Colonic mucosa (tissue), 4 donors: ENCODE measurements at regions not wholly inside any gene's neighbourhood (a gene's known extent, or its start where the extent isn't known, plus 50 kb on each side); places are given as distances from the start of the nearest gene placed in this dataset.
"Not testable (repeated sequence)": the region's sequence is repeated elsewhere in the genome, so short reads cannot be mapped to it uniquely, and the experiment has no call there.

Experiments used
- DNase-seq: peaks from one replicate; pipeline ENCODE4 v3.0.0-alpha.2; 2020
- H3K27ac ChIP-seq: fragments of 200-600 bp; one replicate; pipeline ENCODE4 v1.8.0; 2021
- H3K27me3 ChIP-seq: fragments of 200-600 bp; one replicate; pipeline ENCODE4 v1.8.0; 2021
- H3K36me3 ChIP-seq: fragments of 200-600 bp; one replicate; pipeline ENCODE4 v1.8.0; 2021
- H3K4me1 ChIP-seq: fragments of 200-600 bp; one replicate; pipeline ENCODE4 v1.8.0; 2021; ENCODE audit warnings: mild to moderate bottlenecking
- H3K4me3 ChIP-seq: fragments of 200-600 bp; one replicate; pipeline ENCODE4 v1.8.0; 2021
- H3K9ac ChIP-seq, 2 donors: one replicate each; pipeline ENCODE4 v1.7.0; 2013; ENCODE audit warnings: control low read depth in 2 of 2, low read depth in 2 of 2, low read length in 2 of 2
- H3K9me3 ChIP-seq: fragments of 200-600 bp; one replicate; pipeline ENCODE4 v1.8.0; 2021
- intact Hi-C: fragments of 100-400 bp; cut with DNase I; formaldehyde crosslinking; loops from one replicate; pipeline ENCODE4 v1.14.1; 2022
- TF ChIP-seq, protein P1 (sequence below): fragments of 200-600 bp; IDR thresholded peaks from one replicate; pipeline ENCODE4 v1.8.0; 2022; ENCODE audit warnings: antibody characterized with exemption, mild to moderate bottlenecking
- donor health status: healthy.
- donor health status: DM: no; HTN: no; CAD: no.
- donor health status: DM: no; HTN: no; CAD: no.

DNA sequence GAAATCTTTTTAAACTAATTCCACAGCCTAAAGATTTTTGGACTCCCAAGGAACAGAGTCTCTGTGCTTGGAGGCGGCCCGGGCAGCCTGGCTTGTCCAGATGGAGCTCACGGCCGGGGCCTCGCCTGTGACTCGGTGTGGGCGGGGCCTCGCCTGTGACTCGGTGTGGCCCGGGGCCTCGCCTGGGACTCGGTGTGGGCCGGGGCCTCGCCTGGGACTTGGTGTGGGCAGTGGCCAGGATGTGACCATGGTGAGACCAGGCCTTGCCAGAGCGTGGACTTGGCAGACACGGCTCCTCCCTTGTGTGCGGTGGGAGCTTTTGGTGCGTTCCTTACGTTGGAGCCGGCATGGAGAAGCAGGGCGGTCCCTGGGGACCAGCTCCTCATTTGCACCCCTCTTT, 92.3 kb downstream of the METRNL start:
- DNase-seq: peak; percentile 15
- Histone ChIP-seq H3K27me3 (no peaks in the 10 kb centered on the region), H3K9me3 (no peaks in the 10 kb centered on the region), H3K27ac (no peak overlapping the region), H3K4me3 (no peak overlapping the region), H3K36me3 (no peaks in the 10 kb centered on the region), H3K9ac (no peak overlapping the region), H3K4me1 (no peaks in the 10 kb centered on the region)
- TF ChIP-seq, protein P1, sequence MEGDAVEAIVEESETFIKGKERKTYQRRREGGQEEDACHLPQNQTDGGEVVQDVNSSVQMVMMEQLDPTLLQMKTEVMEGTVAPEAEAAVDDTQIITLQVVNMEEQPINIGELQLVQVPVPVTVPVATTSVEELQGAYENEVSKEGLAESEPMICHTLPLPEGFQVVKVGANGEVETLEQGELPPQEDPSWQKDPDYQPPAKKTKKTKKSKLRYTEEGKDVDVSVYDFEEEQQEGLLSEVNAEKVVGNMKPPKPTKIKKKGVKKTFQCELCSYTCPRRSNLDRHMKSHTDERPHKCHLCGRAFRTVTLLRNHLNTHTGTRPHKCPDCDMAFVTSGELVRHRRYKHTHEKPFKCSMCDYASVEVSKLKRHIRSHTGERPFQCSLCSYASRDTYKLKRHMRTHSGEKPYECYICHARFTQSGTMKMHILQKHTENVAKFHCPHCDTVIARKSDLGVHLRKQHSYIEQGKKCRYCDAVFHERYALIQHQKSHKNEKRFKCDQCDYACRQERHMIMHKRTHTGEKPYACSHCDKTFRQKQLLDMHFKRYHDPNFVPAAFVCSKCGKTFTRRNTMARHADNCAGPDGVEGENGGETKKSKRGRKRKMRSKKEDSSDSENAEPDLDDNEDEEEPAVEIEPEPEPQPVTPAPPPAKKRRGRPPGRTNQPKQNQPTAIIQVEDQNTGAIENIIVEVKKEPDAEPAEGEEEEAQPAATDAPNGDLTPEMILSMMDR: no peak
- intact Hi-C loops: no loop called here

DNA sequence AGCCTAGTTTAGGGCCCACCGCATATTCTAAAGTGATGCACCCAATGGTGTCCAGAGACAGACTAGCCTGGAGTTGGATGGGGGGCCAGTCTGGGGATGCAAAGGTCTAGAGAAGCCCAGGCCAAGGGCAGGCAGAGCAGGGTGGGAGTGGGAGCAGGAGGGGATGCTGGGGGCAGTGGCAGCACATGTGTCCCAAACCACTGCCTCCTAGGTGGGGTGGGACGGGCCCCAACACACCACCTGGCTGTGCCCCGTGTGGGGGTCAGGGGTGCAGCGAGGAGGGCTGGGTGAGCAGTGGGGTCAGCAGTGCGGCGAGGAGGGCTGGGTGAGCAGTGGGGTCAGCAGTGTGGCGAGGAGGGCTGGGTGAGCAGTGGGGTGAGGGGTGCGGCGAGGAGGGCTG, 92.7 kb downstream of the METRNL start:
- H3K9ac ChIP-seq, H3K4me1 ChIP-seq, H3K4me3 ChIP-seq, intact Hi-C loops, DNase-seq, H3K27ac ChIP-seq, H3K27me3 ChIP-seq, H3K36me3 ChIP-seq, H3K9me3 ChIP-seq: not testable (repeated sequence)

DNA sequence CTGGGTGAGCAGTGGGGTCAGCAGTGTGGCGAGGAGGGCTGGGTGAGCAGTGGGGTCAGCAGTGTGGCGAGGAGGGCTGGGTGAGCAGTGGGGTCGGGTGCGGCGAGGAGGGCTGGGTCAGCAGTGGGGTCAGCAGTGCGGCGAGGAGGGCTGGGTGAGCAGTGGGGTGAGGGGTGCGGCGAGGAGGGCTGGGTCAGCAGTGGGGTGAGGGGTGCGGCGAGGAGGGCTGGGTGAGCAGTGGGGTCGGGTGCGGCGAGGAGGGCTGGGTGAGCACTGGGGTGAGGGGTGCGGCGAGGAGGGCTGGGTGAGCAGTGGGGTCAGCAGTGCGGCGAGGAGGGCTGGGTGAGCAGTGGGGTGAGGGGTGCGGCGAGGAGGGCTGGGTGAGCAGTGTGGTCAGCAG, 93.2 kb downstream of the METRNL start:
- intact Hi-C loops, H3K36me3 ChIP-seq, H3K27ac ChIP-seq, H3K4me1 ChIP-seq, H3K9me3 ChIP-seq, H3K4me3 ChIP-seq, H3K27me3 ChIP-seq, H3K9ac ChIP-seq, DNase-seq: not testable (repeated sequence)

GRCh38 chr17:83173180-83173913, 93.9 kb downstream of the METRNL start:
- H3K4me1 ChIP-seq, H3K27ac ChIP-seq, H3K9me3 ChIP-seq, H3K27me3 ChIP-seq, intact Hi-C loops, H3K4me3 ChIP-seq, H3K9ac ChIP-seq, H3K36me3 ChIP-seq: not testable (repeated sequence)
- peak; percentile 7 for DNase-seq

- Histone ChIP-seq H3K27ac (no peak overlapping the region), H3K27me3 (no peaks in the 10 kb centered on the region), H3K36me3 (no peaks in the 10 kb centered on the region), H3K9me3 (no peaks in the 10 kb centered on the region), H3K4me3 (no peak overlapping the region), H3K9ac (no peak overlapping the region), H3K4me1 (no peaks in the 10 kb centered on the region)
- peak; percentile 15 for DNase-seq
- TF ChIP-seq, protein P1: no peak
- intact Hi-C loops: no loop called here
Measured at GRCh38 chr17:83173914-83174361, 94.5 kb downstream of the METRNL start.

GRCh38 chr17:83174362-83175118, 95.1 kb downstream of the METRNL start:
- no peaks in the 10 kb centered on the region for H3K27me3 ChIP-seq
- no peak overlapping the region for H3K9ac ChIP-seq
- H3K4me1 ChIP-seq: no peaks in the 10 kb centered on the region
- no peaks in the 10 kb centered on the region for H3K36me3 ChIP-seq
- H3K4me3 ChIP-seq: no peak overlapping the region
- peak; percentile 17 for DNase-seq
- intact Hi-C loops: no loop called here
- H3K27ac ChIP-seq: no peak overlapping the region
- TF ChIP-seq, protein P1: no peak
- H3K9me3 ChIP-seq: no peaks in the 10 kb centered on the region
